H9 (cell line): ENCODE measurements at regions not wholly inside any gene's neighbourhood (a gene's known extent, or its start where the extent isn't known, plus 50 kb on each side); places are given as distances from the start of the nearest gene placed in this dataset.

ENCODE experiments used
- DNase-seq: peaks from one replicate; pipeline ENCODE4 v3.0.0-alpha.2; 2017
- H2AFZ ChIP-seq: one replicate; pipeline ENCODE4 v1.6.1; 2013; ENCODE audit warnings: mild to moderate bottlenecking, low read length, control low read depth, moderate library complexity
- H2AK5ac ChIP-seq: 2 replicates; pipeline ENCODE4 v1.6.1; 2013; ENCODE audit warnings: low read length, control low read depth, mixed read lengths; ENCODE audit not compliant: insufficient read length
- H2BK120ac ChIP-seq: one replicate; pipeline ENCODE4 v1.6.1; 2013; ENCODE audit warnings: low read depth, mild to moderate bottlenecking, low read length, control low read depth, inconsistent platforms; ENCODE audit not compliant: poor library complexity, severe bottlenecking
- H2BK12ac ChIP-seq: 2 replicates; pipeline ENCODE4 v1.6.1; 2013; ENCODE audit warnings: low read length, control low read depth, mixed read lengths, low read depth; ENCODE audit not compliant: insufficient read length
- H2BK15ac ChIP-seq: 2 replicates; pipeline ENCODE4 v1.6.1; 2013; ENCODE audit warnings: low read depth, low read length, control low read depth
- H2BK20ac ChIP-seq: one replicate; pipeline ENCODE4 v1.6.1; 2013; ENCODE audit warnings: low read depth, mild to moderate bottlenecking, low read length, control low read depth, inconsistent platforms; ENCODE audit not compliant: poor library complexity, severe bottlenecking
- H2BK5ac ChIP-seq: 2 replicates; pipeline ENCODE4 v1.6.1; 2013; ENCODE audit warnings: low read length, control low read depth, mixed read lengths; ENCODE audit not compliant: insufficient read length
- H3K14ac ChIP-seq: 2 replicates; pipeline ENCODE4 v1.6.1; 2013; ENCODE audit warnings: low read length, control low read depth; ENCODE audit not compliant: insufficient read depth
- H3K18ac ChIP-seq: 2 replicates; pipeline ENCODE4 v1.6.1; 2013; ENCODE audit warnings: low read depth, mild to moderate bottlenecking, mixed read lengths, low read length, control low read depth; ENCODE audit not compliant: insufficient read length
- H3K23ac ChIP-seq: 2 replicates; pipeline ENCODE4 v1.6.1; 2013; ENCODE audit warnings: low read length, control low read depth, mixed read lengths, low read depth; ENCODE audit not compliant: insufficient read length
- H3K23me2 ChIP-seq: 2 replicates; pipeline ENCODE4 v1.6.1; 2013; ENCODE audit warnings: low read depth, mild to moderate bottlenecking, mixed read lengths, low read length, control low read depth; ENCODE audit not compliant: insufficient read length, poor library complexity, severe bottlenecking
- H3K27ac ChIP-seq: 2 replicates; pipeline ENCODE4 v1.5.1; 2013; ENCODE audit warnings: low read length, control low read depth, mixed read lengths, low read depth; ENCODE audit not compliant: insufficient read length
- H3K27me3 ChIP-seq: 2 replicates; pipeline ENCODE4 v1.6.1; 2013; ENCODE audit warnings: low read length, control low read depth, inconsistent platforms; ENCODE audit not compliant: insufficient read depth
- H3K4ac ChIP-seq: 2 replicates; pipeline ENCODE4 v1.6.1; 2013; ENCODE audit warnings: low read depth, mild to moderate bottlenecking, control low read depth, inconsistent platforms, low read length, moderate library complexity
- H3K4me1 ChIP-seq: 2 replicates; pipeline ENCODE4 v1.6.1; 2013; ENCODE audit warnings: low read length, control low read depth, inconsistent platforms; ENCODE audit not compliant: insufficient read depth
- H3K4me2 ChIP-seq: 2 replicates; pipeline ENCODE4 v1.6.1; 2013; ENCODE audit warnings: low read length, control low read depth, mixed read lengths; ENCODE audit not compliant: insufficient read length, insufficient read depth
- H3K56ac ChIP-seq: 2 replicates; pipeline ENCODE4 v1.6.1; 2013; ENCODE audit warnings: low read depth, mild to moderate bottlenecking, mixed read lengths, low read length, control low read depth; ENCODE audit not compliant: insufficient read length
- H3K79me1 ChIP-seq: 2 replicates; pipeline ENCODE4 v1.6.1; 2013; ENCODE audit warnings: low read depth, mild to moderate bottlenecking, moderate library complexity, low read length, control low read depth, inconsistent platforms; ENCODE audit not compliant: insufficient read depth, poor library complexity, severe bottlenecking
- H3K79me2 ChIP-seq: 2 replicates; pipeline ENCODE4 v1.6.1; 2013; ENCODE audit warnings: low read length, control low read depth, inconsistent platforms; ENCODE audit not compliant: insufficient read depth
- H3K9ac ChIP-seq: 2 replicates; pipeline ENCODE4 v1.6.1; 2013; ENCODE audit warnings: low read length, control low read depth, mixed read lengths; ENCODE audit not compliant: insufficient read length; ENCODE audit errors: extremely low read depth
- H3K9me3 ChIP-seq: one replicate; pipeline ENCODE4 v1.6.1; 2013; ENCODE audit warnings: low read depth, low read length, inconsistent platforms; ENCODE audit not compliant: control insufficient read depth
- H3T11ph ChIP-seq: one replicate; pipeline ENCODE4 v1.6.1; 2013; ENCODE audit warnings: mild to moderate bottlenecking, low read length, control low read depth, inconsistent platforms
- H4K20me1 ChIP-seq: one replicate; pipeline ENCODE4 v1.6.1; 2013; ENCODE audit not compliant: control insufficient read depth, insufficient read length, insufficient read depth
- H4K5ac ChIP-seq: 2 replicates; pipeline ENCODE4 v1.6.1; 2013; ENCODE audit warnings: low read depth, mild to moderate bottlenecking, mixed read lengths, low read length, control low read depth; ENCODE audit not compliant: insufficient read length
- H4K8ac ChIP-seq: replicated peaks from 2 replicates; pipeline ENCODE4 v1.6.1; 2013; ENCODE audit warnings: low read length, control low read depth, mixed read lengths, low read depth; ENCODE audit not compliant: insufficient read length
- H4K91ac ChIP-seq: 2 replicates; pipeline ENCODE4 v1.6.1; 2013; ENCODE audit warnings: low read depth, mild to moderate bottlenecking, moderate library complexity, mixed read lengths, low read length, control low read depth; ENCODE audit not compliant: insufficient read length
- H3K27ac Mint-ChIP-seq, 3 experiments: 2 replicates in 2 of 3; 3 replicates in 1 of 3; pipeline ENCODE4 v1.8.0; 2020 to 2021; ENCODE audit warnings: mixed read lengths in 3 of 3, mild to moderate bottlenecking in 1 of 3, moderate library complexity in 1 of 3
- H3K27me3 Mint-ChIP-seq: 2 replicates; pipeline ENCODE4 v1.8.0; 2021; ENCODE audit warnings: low read depth, mild to moderate bottlenecking, moderate library complexity, mixed read lengths
- H3K36me3 Mint-ChIP-seq, 3 experiments: 2 replicates in 2 of 3; 3 replicates in 1 of 3; pipeline ENCODE4 v1.8.0; 2020 to 2021; ENCODE audit warnings: low read depth in 3 of 3, mixed read lengths in 3 of 3; ENCODE audit not compliant: insufficient read depth in 1 of 3
- H3K4me1 Mint-ChIP-seq, 2 experiments: 2 replicates each; pipeline ENCODE4 v1.8.0; 2020; ENCODE audit warnings: mixed read lengths in 2 of 2
- H3K4me3 Mint-ChIP-seq, 2 experiments: 2 replicates in 1 of 2; 3 replicates in 1 of 2; pipeline ENCODE4 v1.8.0; 2020 to 2021; ENCODE audit warnings: mild to moderate bottlenecking in 2 of 2, mixed read lengths in 2 of 2, moderate library complexity in 1 of 2
- H3K9me3 Mint-ChIP-seq, 2 experiments: 2 replicates in 1 of 2; 3 replicates in 1 of 2; pipeline ENCODE4 v1.8.0; 2020; ENCODE audit warnings: mild to moderate bottlenecking in 2 of 2, mixed read lengths in 2 of 2, moderate library complexity in 1 of 2
- CTCF ChIP-seq: fragments of 200-600 bp; sonication (generic); conservative IDR thresholded peaks from 3 replicates; pipeline ENCODE4 v1.8.0; 2021; ENCODE audit warnings: antibody characterized with exemption, mild to moderate bottlenecking
- WGBS: extraction: QIAGEN DNeasy Blood & Tissue Kit; methylation state at CpG from one replicate; pipeline ENCODE4 v1.1.7; 2013; ENCODE audit warnings: missing lambda C conversion rate, low lambda C conversion rate, mixed read lengths; ENCODE audit not compliant: insufficient read length; ENCODE audit errors: extremely low coverage; 5-methylcytosine and 5-hydroxymethylcytosine counted together

GRCh38 chr3:59675495-59675894 lies 625.7 kb upstream of the CFAP20DC start:
- Histone ChIP-seq H3K56ac (no peak overlapping the region), H2BK5ac (no peak overlapping the region), H3K14ac (no peak overlapping the region), H3T11ph (no peak overlapping the region), H3K23me2 (no peaks in the 10 kb centered on the region), H2BK12ac (no peak overlapping the region), H3K4ac (no peak overlapping the region), H4K20me1 (no peaks in the 10 kb centered on the region), H3K23ac (no peak overlapping the region), H2AFZ (no peak overlapping the region), H4K8ac (no peak overlapping the region), H3K79me1 (no peaks in the 10 kb centered on the region), H3K9me3 (no peaks in the 10 kb centered on the region), H3K79me2 (no peaks in the 10 kb centered on the region), H3K9ac (no peak overlapping the region), H3K27ac (no peak overlapping the region), H4K91ac (no peak overlapping the region), H3K4me2 (no peak overlapping the region), H4K5ac (no peak overlapping the region), H2BK15ac (no peak overlapping the region), H2BK120ac (no peak overlapping the region), H2AK5ac (no peak overlapping the region), H3K4me1 (no peaks in the 10 kb centered on the region), H3K27me3 (no peaks in the 10 kb centered on the region), H3K18ac (no peak overlapping the region), H2BK20ac (no peak overlapping the region)
- Mint-ChIP-seq H3K9me3 (no peaks in the 10 kb centered on the region), H3K4me3 (no peak overlapping the region), H3K36me3 (no peaks in the 10 kb centered on the region), H3K4me1 (peaks cover 0 to 2% of the 10 kb centered on the region in 2 experiments; a peak in 1 of 4 replicates), H3K27ac (no peak overlapping the region), H3K27me3 (peaks cover 2% of the 10 kb centered on the region; the same call in 1 of the 2 replicates)
- TF ChIP-seq CTCF, result no peak
- DNase-seq, result no peak
- no CpG with 5 or more reads among the region's 2 CpGs for WGBS
